H1 (cell line): ENCODE measurements at regions not wholly inside any gene's neighbourhood (a gene's known extent, or its start where the extent isn't known, plus 50 kb on each side); places are given as distances from the start of the nearest gene placed in this dataset.

ENCODE experiments used
- CBX5 ChIP-seq: fragments of 300-800, 300-1000 bp; sonication (generic); IDR thresholded peaks from 2 replicates; pipeline ENCODE4 v1.7.1; 2016; ENCODE audit warnings: antibody characterized with exemption, low read length, low read depth
- CHD7 ChIP-seq: fragments of 300-600 bp; sonication (generic); IDR thresholded peaks from 2 replicates; pipeline ENCODE4 v1.7.1; 2012; ENCODE audit warnings: low read length, moderate library complexity, mild to moderate bottlenecking, inconsistent platforms; ENCODE audit not compliant: insufficient replicate concordance
- POU5F1 ChIP-seq: IDR thresholded peaks from 2 replicates; pipeline ENCODE4 v1.6.1; 2011; ENCODE audit warnings: low read depth, mild to moderate bottlenecking, low read length, moderate library complexity
- SAP30 ChIP-seq: fragments of 300-600 bp; sonication (generic); IDR thresholded peaks from 2 replicates; pipeline ENCODE4 v1.7.1; 2012; ENCODE audit warnings: low read length, moderate library complexity, mild to moderate bottlenecking, inconsistent platforms; ENCODE audit not compliant: insufficient read depth, insufficient replicate concordance
- SUZ12 ChIP-seq: fragments of 200-600 bp; sonication (generic); IDR thresholded peaks from 2 replicates; pipeline ENCODE4 v1.6.1; 2012; ENCODE audit warnings: mild to moderate bottlenecking, inconsistent platforms, low read length, moderate library complexity, mixed read lengths

DNA sequence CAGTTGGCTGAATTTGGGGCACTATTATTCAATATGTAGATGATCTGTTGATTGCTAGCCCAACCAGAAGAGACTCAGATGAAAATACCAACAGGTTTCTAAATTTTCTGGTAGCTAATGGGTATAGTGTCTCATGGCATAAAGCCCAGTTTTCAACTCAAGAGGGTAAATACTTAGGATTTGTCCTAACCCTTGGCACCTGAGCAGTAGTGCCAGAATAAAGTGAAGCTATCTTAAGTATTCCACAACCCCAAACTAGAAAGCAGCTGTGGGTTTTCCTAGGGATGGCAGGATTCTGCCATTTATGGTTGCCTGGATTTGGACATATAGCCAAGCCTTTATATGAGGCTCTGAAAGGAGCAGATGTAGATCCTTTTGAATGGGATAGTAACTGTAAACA lies 119.0 kb downstream of the AGTR2 start (continued):
- TF ChIP-seq CHD7 (no peak), CBX5 (no peak), SAP30 (no peak), SUZ12 (no peak), POU5F1 (no peak)
